ENCODE measurements at regions not wholly inside any gene's neighbourhood (a gene's known extent, or its start where the extent isn't known, plus 50 kb on each side); places are given as distances from the start of the nearest gene placed in this dataset.

DNA sequence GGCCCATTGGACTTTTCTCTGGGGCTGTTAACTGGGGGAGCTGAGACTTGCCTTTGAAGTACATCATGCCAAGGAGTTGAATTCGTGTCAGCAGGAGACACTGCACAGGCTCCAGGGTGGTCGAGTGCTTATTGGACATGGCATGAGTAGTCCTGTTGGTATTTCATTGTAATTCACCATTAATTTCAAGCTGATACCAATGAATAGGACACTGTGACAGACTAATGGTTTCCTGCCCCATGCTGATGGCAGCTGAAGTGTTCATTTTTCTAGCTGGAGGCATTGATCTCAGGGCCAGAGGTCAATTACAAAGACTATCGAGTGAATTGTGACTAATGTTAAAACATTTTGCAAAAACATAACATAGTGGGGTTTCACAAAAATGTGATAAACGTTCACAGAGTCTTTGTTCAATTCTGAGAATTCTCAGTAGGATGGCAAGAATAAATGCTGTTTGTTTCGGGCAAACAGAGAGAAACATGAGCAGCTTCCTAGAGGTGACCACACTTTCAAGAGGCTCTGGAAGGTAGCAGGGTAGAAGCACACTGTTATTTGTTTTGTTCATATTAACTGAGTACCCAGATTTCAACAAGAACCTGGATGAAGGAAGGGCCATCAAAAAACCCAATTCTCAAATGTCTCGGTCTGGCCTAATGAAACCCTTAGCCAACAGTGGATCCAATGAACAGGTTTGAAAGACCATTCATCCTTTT lies 90.6 kb upstream of the ARL4C start:
- no TSS peak for BruUV-seq (replicated peaks)
- intact Hi-C loops (cut with micrococcal nuclease; ENCODE audit: unreplicated experiment) = no loop called here
- Histone ChIP-seq H3K27me3 (replicated peaks in 1 of 2; ENCODE audit: control insufficient read depth in 2 of 2, insufficient read depth in 2 of 2, low read length in 1 of 2) (no peaks in the 10 kb centered on the region; a peak in 1 of 4 replicates), H4K20me1 (ENCODE audit: control insufficient read depth, insufficient read depth) (no peaks in the 10 kb centered on the region), H3K27ac (ENCODE audit: control insufficient read depth, insufficient read depth) (no peak overlapping the region), H2AFZ (ENCODE audit: control insufficient read depth, low read depth, low read length) (no peak overlapping the region), H3K4me3 (no peak overlapping the region), H3K9ac (ENCODE audit: control insufficient read depth, insufficient read depth, low read length) (no peak overlapping the region), H3K4me1 (ENCODE audit: control insufficient read depth, insufficient read depth, low read length) (no peaks in the 10 kb centered on the region), H3K36me3 (ENCODE audit: control insufficient read depth in 2 of 2, insufficient read depth in 2 of 2, low read length in 1 of 2) (no peaks in the 10 kb centered on the region), H3K9me3 (replicated peaks; ENCODE audit: control insufficient read depth, insufficient read depth, low read length) (no peaks in the 10 kb centered on the region), H3K79me2 (ENCODE audit: control insufficient read depth, insufficient read depth, low read length) (no peaks in the 10 kb centered on the region), H3K4me2 (ENCODE audit: control insufficient read depth, insufficient read depth) (no peak overlapping the region)
- in situ Hi-C loops (cut with MboI) = no loop called here
- ChIA-PET SMC1A (ENCODE audit: uncharacterized antibody, unreplicated experiment) (no interaction called here), CTCF (no interaction called here), POLR2A (no interaction called here), RAD21 (ENCODE audit: unreplicated experiment) (no interaction called here)
- TF ChIP-seq KLF5 (IDR thresholded peaks at IDR 0.05; ENCODE audit: partially characterized antibody) (no peak), YY1 (IDR thresholded peaks at IDR 0.05; ENCODE audit: low read depth, low read length) (no peak), NFXL1 (IDR thresholded peaks at IDR 0.05; ENCODE audit: borderline replicate concordance) (no peak), IRF4 (IDR thresholded peaks at IDR 0.05; ENCODE audit: low read depth, low read length) (no peak), BMI1 (IDR thresholded peaks at IDR 0.05; ENCODE audit: borderline replicate concordance) (no peak), NR2C2 (IDR thresholded peaks at IDR 0.05; ENCODE audit: borderline replicate concordance, control insufficient read depth, insufficient read length, low read depth) (no peak), GATAD2B (conservative IDR thresholded peaks at IDR 0.05; ENCODE audit: low read depth) (no peak), HDAC6 (IDR thresholded peaks at IDR 0.05; ENCODE audit: unreplicated experiment) (no peak), LARP7 (IDR thresholded peaks at IDR 0.05) (no peak), DPF2 (IDR thresholded peaks at IDR 0.05) (no peak)
- TF ChIP-seq, protein P1, sequence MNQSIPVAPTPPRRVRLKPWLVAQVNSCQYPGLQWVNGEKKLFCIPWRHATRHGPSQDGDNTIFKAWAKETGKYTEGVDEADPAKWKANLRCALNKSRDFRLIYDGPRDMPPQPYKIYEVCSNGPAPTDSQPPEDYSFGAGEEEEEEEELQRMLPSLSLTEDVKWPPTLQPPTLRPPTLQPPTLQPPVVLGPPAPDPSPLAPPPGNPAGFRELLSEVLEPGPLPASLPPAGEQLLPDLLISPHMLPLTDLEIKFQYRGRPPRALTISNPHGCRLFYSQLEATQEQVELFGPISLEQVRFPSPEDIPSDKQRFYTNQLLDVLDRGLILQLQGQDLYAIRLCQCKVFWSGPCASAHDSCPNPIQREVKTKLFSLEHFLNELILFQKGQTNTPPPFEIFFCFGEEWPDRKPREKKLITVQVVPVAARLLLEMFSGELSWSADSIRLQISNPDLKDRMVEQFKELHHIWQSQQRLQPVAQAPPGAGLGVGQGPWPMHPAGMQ (IDR thresholded peaks at IDR 0.05; ENCODE audit: borderline replicate concordance) = no peak
- TF ChIP-seq, protein P2, sequence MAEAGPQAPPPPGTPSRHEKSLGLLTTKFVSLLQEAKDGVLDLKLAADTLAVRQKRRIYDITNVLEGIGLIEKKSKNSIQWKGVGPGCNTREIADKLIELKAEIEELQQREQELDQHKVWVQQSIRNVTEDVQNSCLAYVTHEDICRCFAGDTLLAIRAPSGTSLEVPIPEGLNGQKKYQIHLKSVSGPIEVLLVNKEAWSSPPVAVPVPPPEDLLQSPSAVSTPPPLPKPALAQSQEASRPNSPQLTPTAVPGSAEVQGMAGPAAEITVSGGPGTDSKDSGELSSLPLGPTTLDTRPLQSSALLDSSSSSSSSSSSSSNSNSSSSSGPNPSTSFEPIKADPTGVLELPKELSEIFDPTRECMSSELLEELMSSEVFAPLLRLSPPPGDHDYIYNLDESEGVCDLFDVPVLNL (IDR thresholded peaks at IDR 0.05; ENCODE audit: low read depth, low read length) = no peak
- TF ChIP-seq, protein P3, sequence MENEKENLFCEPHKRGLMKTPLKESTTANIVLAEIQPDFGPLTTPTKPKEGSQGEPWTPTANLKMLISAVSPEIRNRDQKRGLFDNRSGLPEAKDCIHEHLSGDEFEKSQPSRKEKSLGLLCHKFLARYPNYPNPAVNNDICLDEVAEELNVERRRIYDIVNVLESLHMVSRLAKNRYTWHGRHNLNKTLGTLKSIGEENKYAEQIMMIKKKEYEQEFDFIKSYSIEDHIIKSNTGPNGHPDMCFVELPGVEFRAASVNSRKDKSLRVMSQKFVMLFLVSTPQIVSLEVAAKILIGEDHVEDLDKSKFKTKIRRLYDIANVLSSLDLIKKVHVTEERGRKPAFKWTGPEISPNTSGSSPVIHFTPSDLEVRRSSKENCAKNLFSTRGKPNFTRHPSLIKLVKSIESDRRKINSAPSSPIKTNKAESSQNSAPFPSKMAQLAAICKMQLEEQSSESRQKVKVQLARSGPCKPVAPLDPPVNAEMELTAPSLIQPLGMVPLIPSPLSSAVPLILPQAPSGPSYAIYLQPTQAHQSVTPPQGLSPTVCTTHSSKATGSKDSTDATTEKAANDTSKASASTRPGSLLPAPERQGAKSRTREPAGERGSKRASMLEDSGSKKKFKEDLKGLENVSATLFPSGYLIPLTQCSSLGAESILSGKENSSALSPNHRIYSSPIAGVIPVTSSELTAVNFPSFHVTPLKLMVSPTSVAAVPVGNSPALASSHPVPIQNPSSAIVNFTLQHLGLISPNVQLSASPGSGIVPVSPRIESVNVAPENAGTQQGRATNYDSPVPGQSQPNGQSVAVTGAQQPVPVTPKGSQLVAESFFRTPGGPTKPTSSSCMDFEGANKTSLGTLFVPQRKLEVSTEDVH (IDR thresholded peaks at IDR 0.05; ENCODE audit: low read depth, partially characterized antibody) = no peak
- TF ChIP-seq, protein P4, sequence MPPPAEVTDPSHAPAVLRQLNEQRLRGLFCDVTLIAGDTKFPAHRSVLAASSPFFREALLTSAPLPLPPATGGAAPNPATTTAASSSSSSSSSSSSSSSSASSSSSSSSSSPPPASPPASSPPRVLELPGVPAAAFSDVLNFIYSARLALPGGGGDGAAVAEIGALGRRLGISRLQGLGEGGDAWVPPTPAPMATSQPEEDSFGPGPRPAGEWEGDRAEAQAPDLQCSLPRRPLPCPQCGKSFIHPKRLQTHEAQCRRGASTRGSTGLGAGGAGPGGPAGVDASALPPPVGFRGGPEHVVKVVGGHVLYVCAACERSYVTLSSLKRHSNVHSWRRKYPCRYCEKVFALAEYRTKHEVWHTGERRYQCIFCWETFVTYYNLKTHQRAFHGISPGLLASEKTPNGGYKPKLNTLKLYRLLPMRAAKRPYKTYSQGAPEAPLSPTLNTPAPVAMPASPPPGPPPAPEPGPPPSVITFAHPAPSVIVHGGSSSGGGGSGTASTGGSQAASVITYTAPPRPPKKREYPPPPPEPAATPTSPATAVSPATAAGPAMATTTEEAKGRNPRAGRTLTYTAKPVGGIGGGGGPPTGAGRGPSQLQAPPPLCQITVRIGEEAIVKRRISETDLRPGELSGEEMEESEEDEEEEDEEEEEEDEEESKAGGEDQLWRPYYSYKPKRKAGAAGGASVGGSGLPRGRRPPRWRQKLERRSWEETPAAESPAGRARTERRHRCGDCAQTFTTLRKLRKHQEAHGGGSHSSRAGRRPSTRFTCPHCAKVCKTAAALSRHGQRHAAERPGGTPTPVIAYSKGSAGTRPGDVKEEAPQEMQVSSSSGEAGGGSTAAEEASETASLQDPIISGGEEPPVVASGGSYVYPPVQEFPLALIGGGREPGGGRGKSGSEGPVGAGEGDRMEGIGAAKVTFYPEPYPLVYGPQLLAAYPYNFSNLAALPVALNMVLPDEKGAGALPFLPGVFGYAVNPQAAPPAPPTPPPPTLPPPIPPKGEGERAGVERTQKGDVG (CRISPR knock-in tag; IDR thresholded peaks at IDR 0.05) = no peak
- FAIRE-seq (no peak), ATAC-seq (no peak), DNase-seq (ENCODE audit: low read depth, low spot score) (no peak)
- 4% methylated on average over 6 of the region's 6 CpGs for WGBS (ENCODE audit: insufficient coverage, insufficient replicate concordance, low lambda C conversion rate, missing lambda C conversion rate)
